CD8-positive, alpha-beta memory T cell (primary cell): ENCODE measurements at regions not wholly inside any gene's neighbourhood (a gene's known extent, or its start where the extent isn't known, plus 50 kb on each side); places are given as distances from the start of the nearest gene placed in this dataset.

ENCODE experiments used
- CTCF ChIA-PET: fragments of 350-600 bp; sonication (Branson Sonifier 250); formaldehyde crosslinking; loops from one replicate; lab custom pipeline; 2021; ENCODE audit warnings: antibody characterized with exemption; lab: Charles Lee
- POLR2A ChIA-PET: fragments of 350-600 bp; sonication (Branson Sonifier 250); formaldehyde crosslinking; loops from one replicate; lab custom pipeline; 2021; ENCODE audit warnings: antibody characterized with exemption; lab: Charles Lee
- DNase-seq, 5 donors: peaks; one replicate each; pipeline versions ENCODE4 v3.0.0 to v3.0.0-alpha.2; 2020 to 2022; ENCODE audit warnings: mixed read lengths in 1 of 5
- H3K27ac ChIP-seq: one replicate; pipeline ENCODE4 v1.7.0; 2013; ENCODE audit warnings: low read depth, mild to moderate bottlenecking, low read length, moderate library complexity
- H3K27me3 ChIP-seq: 2 replicates; pipeline ENCODE4 v1.7.0; 2013; ENCODE audit warnings: low read length, mild to moderate bottlenecking; ENCODE audit not compliant: insufficient read depth, poor library complexity, severe bottlenecking
- H3K36me3 ChIP-seq: 2 replicates; pipeline ENCODE4 v1.7.0; 2013; ENCODE audit warnings: mild to moderate bottlenecking, low read length, moderate library complexity; ENCODE audit not compliant: insufficient read depth
- H3K4me1 ChIP-seq: 2 replicates; pipeline ENCODE4 v1.7.0; 2013; ENCODE audit warnings: mild to moderate bottlenecking, low read length, moderate library complexity; ENCODE audit not compliant: insufficient read depth
- H3K4me3 ChIP-seq: 2 replicates; pipeline ENCODE4 v1.7.0; 2013; ENCODE audit warnings: mild to moderate bottlenecking, low read length
- H3K9me3 ChIP-seq: 2 replicates; pipeline ENCODE4 v1.7.0; 2013; ENCODE audit warnings: mild to moderate bottlenecking, low read length
- H3K27ac Mint-ChIP-seq, 8 donors: one replicate each; pipeline ENCODE4 v1.8.0; 2020 to 2021; ENCODE audit warnings: mixed read lengths in 8 of 8, mild to moderate bottlenecking in 6 of 8, inconsistent platforms in 3 of 8, moderate library complexity in 3 of 8
- H3K27me3 Mint-ChIP-seq, 2 donors: one replicate each; pipeline ENCODE4 v1.8.0; 2020 to 2021; ENCODE audit warnings: mixed read lengths in 2 of 2, mild to moderate bottlenecking in 1 of 2, moderate library complexity in 1 of 2
- H3K36me3 Mint-ChIP-seq, 3 donors: one replicate each; pipeline ENCODE4 v1.8.0; 2020 to 2021; ENCODE audit warnings: mixed read lengths in 3 of 3, inconsistent platforms in 1 of 3, mild to moderate bottlenecking in 1 of 3
- H3K4me1 Mint-ChIP-seq, 3 donors: one replicate each; pipeline ENCODE4 v1.8.0; 2020 to 2021; ENCODE audit warnings: mixed read lengths in 3 of 3, inconsistent platforms in 1 of 3, mild to moderate bottlenecking in 1 of 3
- H3K4me3 Mint-ChIP-seq, 7 donors: one replicate each; pipeline ENCODE4 v1.8.0; 2020 to 2021; ENCODE audit warnings: mixed read lengths in 7 of 7, mild to moderate bottlenecking in 6 of 7, moderate library complexity in 4 of 7, inconsistent platforms in 2 of 7
- H3K9me3 Mint-ChIP-seq, 5 donors: one replicate each; pipeline ENCODE4 v1.8.0; 2020 to 2022; ENCODE audit warnings: mixed read lengths in 5 of 5, mild to moderate bottlenecking in 3 of 5, moderate library complexity in 2 of 5, inconsistent platforms in 1 of 5

DNA sequence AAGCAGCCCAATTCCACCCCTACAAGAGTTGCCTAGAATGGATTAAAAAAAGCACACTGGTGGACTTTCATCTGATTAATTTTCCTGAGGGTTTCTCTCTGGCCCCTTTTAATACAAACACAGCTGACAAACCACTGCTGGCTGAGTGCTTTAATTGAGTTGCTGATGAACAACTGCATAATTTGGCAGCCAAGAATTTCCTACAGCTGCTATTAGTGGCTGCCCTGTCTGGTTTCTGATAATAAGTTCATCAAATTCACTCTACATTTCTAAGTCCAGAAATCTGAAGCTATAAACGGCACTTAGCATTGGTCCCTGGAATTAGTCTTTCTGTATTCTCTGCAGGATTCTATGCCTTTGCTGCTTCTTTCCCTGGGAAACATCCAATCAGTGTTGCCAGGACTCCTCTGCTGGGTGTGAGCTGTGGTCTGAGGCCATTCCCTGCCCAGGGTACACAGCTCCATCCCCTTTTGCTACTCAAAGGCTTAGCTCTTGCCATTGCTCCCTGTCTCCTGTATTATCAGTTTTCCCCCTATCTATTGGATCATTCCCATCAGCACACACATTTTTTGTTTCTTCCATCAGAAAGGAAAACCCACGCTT, 110.6 kb downstream of the LSM5 start:
- POLR2A ChIA-PET = no interaction called here
- Histone ChIP-seq H3K27me3 (no peaks in the 10 kb centered on the region), H3K9me3 (no peaks in the 10 kb centered on the region), H3K4me1 (no peaks in the 10 kb centered on the region), H3K4me3 (no peak overlapping the region), H3K36me3 (no peaks in the 10 kb centered on the region), H3K27ac (no peak overlapping the region)
- DNase-seq = no peak
- CTCF ChIA-PET = no interaction called here
- H3K36me3 Mint-ChIP-seq = no peaks in the 10 kb centered on the region
- H3K27ac Mint-ChIP-seq = no peak overlapping the region
- no peaks in the 10 kb centered on the region for H3K4me1 Mint-ChIP-seq
- no peak overlapping the region for H3K4me3 Mint-ChIP-seq
- peaks cover 0 to 2% (median 0%) of the 10 kb centered on the region in 5 donors for H3K9me3 Mint-ChIP-seq
- peaks cover 6 to 32% of the 10 kb centered on the region in 2 donors for H3K27me3 Mint-ChIP-seq

DNA sequence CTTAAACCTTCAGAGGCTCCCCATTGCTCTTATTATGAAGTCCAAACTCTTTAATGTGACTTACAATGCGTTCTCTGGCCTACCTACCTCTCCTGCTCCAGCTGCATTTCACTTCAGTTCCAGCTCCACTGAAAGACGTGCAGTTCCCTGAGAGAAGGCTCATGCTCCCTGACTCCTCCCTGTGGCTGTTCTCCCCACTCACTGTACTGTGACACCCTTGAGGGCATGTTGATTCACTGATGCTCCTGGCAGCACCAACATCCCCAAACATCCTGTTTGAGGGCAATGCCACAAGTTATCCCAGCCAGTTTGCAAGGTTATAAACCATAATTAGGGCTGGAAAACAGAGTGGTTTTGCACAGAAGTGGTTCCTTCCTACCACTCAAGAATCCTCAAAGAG, 111.2 kb downstream of the LSM5 start:
- Histone ChIP-seq H3K27ac (no peak overlapping the region), H3K9me3 (no peaks in the 10 kb centered on the region), H3K27me3 (no peaks in the 10 kb centered on the region), H3K36me3 (no peaks in the 10 kb centered on the region), H3K4me3 (no peak overlapping the region), H3K4me1 (no peaks in the 10 kb centered on the region)
- Mint-ChIP-seq H3K4me3 (no peak overlapping the region), H3K4me1 (no peaks in the 10 kb centered on the region), H3K27ac (no peak overlapping the region), H3K36me3 (no peaks in the 10 kb centered on the region), H3K9me3 (peaks cover 0 to 2% (median 0%) of the 10 kb centered on the region in 5 donors), H3K27me3 (peaks cover 6 to 28% of the 10 kb centered on the region in 2 donors)
- POLR2A ChIA-PET = no interaction called here
- DNase-seq = no peak
- CTCF ChIA-PET = no interaction called here

DNA sequence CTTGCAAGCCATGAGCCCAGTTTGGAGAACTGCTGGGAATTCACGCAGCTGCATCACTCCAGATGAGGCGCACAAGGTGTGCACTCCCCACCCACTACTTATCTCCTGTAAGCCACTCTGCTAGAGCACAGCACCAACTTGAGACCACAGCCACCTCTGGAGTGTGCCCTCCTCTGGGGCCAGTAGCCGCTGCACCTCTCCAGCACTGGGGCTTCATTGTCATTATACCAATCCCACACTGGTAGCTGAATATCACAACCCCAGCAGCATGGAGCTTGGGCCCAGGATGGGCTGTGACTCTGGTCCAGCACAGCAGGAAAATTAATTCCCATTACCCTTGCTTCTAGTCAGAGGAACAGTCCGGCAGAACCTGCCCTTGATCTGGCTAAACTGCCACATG, 125.6 kb downstream of the LSM5 start:
- no peak for DNase-seq
- Mint-ChIP-seq H3K4me3 (no peak overlapping the region), H3K27me3 (peaks cover 8 to 43% of the 10 kb centered on the region in 2 donors), H3K9me3 (peaks cover 8 to 12% (median 11%) of the 10 kb centered on the region in 5 donors), H3K4me1 (no peaks in the 10 kb centered on the region), H3K36me3 (no peaks in the 10 kb centered on the region), H3K27ac (no peak overlapping the region)
- no peaks in the 10 kb centered on the region for H3K36me3 ChIP-seq
- H3K27ac ChIP-seq = no peak overlapping the region
- H3K4me3 ChIP-seq = no peak overlapping the region
- ChIA-PET CTCF (no interaction called here), POLR2A (no interaction called here)
- H3K4me1 ChIP-seq = no peaks in the 10 kb centered on the region
- no peaks in the 10 kb centered on the region for H3K9me3 ChIP-seq
- no peaks in the 10 kb centered on the region for H3K27me3 ChIP-seq

DNA sequence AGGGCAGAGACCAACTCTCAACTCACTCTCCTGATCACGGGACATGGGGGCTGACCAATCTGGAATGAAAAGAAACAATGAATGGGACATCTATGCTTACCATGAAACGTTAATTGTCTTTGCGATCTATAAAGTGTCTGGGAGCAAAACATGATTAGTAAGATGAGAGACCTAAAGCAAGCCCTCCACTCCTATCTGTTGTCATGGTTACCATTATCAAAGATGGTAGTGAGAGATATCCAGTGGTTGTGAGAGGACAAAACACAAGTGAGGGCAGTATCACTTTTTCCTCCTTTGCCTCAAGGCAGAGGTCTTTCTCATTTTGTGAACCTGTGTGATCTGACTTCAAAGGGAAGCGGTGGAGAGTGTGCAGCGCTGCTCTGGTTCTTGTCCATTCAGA, 130.1 kb downstream of the LSM5 start:
- no peak for DNase-seq
- Mint-ChIP-seq H3K27me3 (peaks cover 5 to 44% of the 10 kb centered on the region in 2 donors), H3K4me1 (no peaks in the 10 kb centered on the region), H3K36me3 (no peaks in the 10 kb centered on the region), H3K27ac (no peak overlapping the region), H3K4me3 (no peak overlapping the region), H3K9me3 (peaks cover 0 to 5% (median 0%) of the 10 kb centered on the region in 5 donors)
- no peak overlapping the region for H3K4me3 ChIP-seq
- no peaks in the 10 kb centered on the region for H3K4me1 ChIP-seq
- ChIA-PET POLR2A (no interaction called here), CTCF (no interaction called here)
- H3K27me3 ChIP-seq = no peaks in the 10 kb centered on the region
- H3K36me3 ChIP-seq = no peaks in the 10 kb centered on the region
- no peaks in the 10 kb centered on the region for H3K9me3 ChIP-seq
- no peak overlapping the region for H3K27ac ChIP-seq

DNA sequence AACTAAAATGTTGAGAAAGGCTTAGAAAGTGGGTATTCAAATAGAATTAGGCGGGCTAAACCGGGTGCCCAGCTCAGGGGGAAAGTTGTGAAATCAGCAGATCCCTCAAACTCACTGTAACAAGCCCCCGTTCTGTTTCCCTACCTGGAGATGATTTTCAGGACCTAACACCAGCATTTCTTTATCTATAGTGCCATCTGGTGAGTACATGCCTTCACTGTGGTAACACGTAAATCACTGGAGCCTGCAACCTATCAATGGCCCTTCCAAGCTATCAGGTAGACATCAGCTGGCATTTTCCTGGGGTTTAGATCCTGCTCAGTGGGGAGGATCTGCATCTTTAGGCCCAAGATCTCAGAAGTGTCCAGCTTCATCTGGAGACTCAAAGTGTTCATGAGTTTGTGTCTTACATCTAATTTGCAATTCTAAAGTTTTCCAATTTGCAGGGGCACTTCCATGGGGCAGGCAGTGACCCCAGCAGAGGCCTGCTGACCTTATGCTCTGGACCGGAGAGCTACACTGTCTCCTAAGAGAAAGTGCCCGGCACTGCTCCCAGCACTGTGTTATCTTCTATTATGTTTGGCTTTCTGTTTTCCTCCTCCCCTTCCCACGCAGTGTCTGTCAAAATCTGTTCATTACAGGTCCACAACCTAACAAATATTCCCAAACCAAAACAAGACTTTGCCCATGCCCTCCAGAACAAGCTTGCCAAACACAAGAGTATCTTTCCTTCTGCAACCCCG, 132.5 kb downstream of the LSM5 start:
- Mint-ChIP-seq H3K36me3 (no peaks in the 10 kb centered on the region), H3K4me3 (no peak overlapping the region), H3K27me3 (peaks cover 3 to 37% of the 10 kb centered on the region in 2 donors), H3K9me3 (peaks cover 0 to 5% (median 0%) of the 10 kb centered on the region in 5 donors), H3K27ac (no peak overlapping the region), H3K4me1 (no peaks in the 10 kb centered on the region)
- Histone ChIP-seq H3K4me1 (no peaks in the 10 kb centered on the region), H3K4me3 (no peak overlapping the region), H3K27me3 (no peaks in the 10 kb centered on the region), H3K27ac (no peak overlapping the region), H3K36me3 (no peaks in the 10 kb centered on the region), H3K9me3 (no peaks in the 10 kb centered on the region)
- ChIA-PET CTCF (interaction anchor here (0.7 to 1.2 kb wide), 3 partner anchors 9 to 17 kb away, joined by 3 read pairs; no protein-coding TSS in a partner anchor), POLR2A (no interaction called here)
- DNase-seq = no peak

DNA sequence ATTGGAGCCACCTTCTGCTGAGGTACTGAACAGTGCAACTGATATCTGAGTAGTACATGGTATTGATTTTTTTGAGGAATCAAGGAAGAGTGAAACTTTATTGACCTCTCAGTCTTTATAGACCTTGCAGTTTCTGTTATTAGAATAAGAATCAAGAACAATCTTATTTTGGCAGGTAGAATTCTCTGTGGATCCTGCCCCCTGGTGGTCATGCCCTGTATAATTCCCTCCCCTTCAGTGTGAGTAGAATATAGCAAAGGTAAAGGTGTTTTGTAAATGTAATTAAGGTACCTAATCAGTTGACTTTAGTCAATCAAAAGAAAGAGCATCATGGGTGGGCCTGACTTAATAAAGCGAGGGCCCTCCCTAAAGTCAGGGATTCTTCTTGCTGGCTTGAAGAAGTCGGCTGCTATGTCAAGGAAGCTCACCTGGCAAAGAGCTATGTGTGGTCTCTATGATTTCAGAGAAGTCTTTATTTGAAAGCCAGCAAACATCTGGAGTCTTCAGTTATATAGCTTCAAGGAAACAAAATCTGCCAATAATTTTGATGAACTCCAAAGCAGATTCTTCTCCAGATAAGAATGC, 142.8 kb downstream of the LSM5 start:
- CTCF ChIA-PET = interaction anchor here (0.6 to 0.7 kb wide), 2 partner anchors 11 to 1364 kb away, joined by 3 read pairs; no protein-coding TSS in a partner anchor
- Mint-ChIP-seq H3K36me3 (no peaks in the 10 kb centered on the region), H3K4me3 (no peak overlapping the region), H3K4me1 (no peaks in the 10 kb centered on the region), H3K27ac (no peak overlapping the region), H3K27me3 (peaks cover 4 to 6% of the 10 kb centered on the region in 2 donors), H3K9me3 (peaks cover 0 to 2% (median 0%) of the 10 kb centered on the region in 5 donors)
- H3K9me3 ChIP-seq = no peaks in the 10 kb centered on the region
- H3K4me3 ChIP-seq = no peak overlapping the region
- H3K4me1 ChIP-seq = no peaks in the 10 kb centered on the region
- POLR2A ChIA-PET = no interaction called here
- H3K27ac ChIP-seq = no peak overlapping the region
- DNase-seq = no peak
- no peaks in the 10 kb centered on the region for H3K36me3 ChIP-seq
- H3K27me3 ChIP-seq = no peaks in the 10 kb centered on the region

DNA sequence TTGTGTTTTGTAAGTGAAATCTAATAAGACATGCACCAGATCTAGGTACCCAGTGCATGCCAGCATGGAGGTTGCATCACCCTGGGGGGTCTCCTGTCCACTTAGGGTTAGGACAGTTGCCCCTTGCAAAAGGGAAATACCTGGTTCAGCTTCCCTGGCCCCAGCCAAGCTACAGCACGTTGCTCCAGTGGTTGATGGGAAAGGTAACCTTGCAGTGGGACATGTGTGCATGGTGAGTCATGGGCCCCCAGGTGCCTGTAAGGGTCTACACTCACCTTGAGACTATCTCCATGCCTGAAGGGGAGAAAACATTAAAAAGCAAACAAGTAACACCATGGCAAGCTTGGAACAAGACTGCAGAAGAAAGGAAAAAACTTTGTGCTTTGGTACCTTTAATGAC, 143.9 kb downstream of the LSM5 start:
- no peak overlapping the region for H3K4me3 Mint-ChIP-seq
- no peaks in the 10 kb centered on the region for H3K36me3 Mint-ChIP-seq
- H3K27me3 Mint-ChIP-seq = peaks cover 4 to 6% of the 10 kb centered on the region in 2 donors
- no peak overlapping the region for H3K27ac ChIP-seq
- H3K4me1 Mint-ChIP-seq = no peaks in the 10 kb centered on the region
- no peak overlapping the region for H3K4me3 ChIP-seq
- H3K4me1 ChIP-seq = no peaks in the 10 kb centered on the region
- CTCF ChIA-PET = no interaction called here
- H3K27me3 ChIP-seq = no peaks in the 10 kb centered on the region
- no peaks in the 10 kb centered on the region for H3K36me3 ChIP-seq
- no peak for DNase-seq
- H3K9me3 ChIP-seq = no peaks in the 10 kb centered on the region
- POLR2A ChIA-PET = no interaction called here
- H3K9me3 Mint-ChIP-seq = peaks cover 0 to 2% (median 0%) of the 10 kb centered on the region in 5 donors
- H3K27ac Mint-ChIP-seq = no peak overlapping the region

DNA sequence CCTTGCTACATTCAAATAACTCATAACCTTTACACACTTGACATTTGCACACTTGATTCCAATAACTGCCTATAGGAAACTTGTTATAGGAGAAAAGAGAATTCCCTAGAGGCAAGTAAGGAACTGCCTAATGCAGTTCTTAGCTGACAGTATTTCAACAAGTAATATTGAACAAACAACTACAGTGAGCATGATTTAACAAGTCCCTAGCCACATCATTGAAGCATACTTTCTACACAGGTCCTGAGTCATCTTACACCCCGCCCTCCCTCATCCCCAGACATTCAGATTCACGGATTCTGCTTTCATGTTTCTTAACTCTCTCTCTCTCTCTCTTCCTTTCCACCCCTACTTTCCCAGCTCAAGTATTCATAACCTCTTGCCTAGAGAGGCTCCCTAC, 153.5 kb downstream of the LSM5 start:
- Histone ChIP-seq H3K27me3 (no peaks in the 10 kb centered on the region), H3K36me3 (no peaks in the 10 kb centered on the region), H3K4me3 (no peak overlapping the region), H3K4me1 (no peaks in the 10 kb centered on the region), H3K27ac (no peak overlapping the region), H3K9me3 (no peaks in the 10 kb centered on the region)
- POLR2A ChIA-PET = no interaction called here
- CTCF ChIA-PET = no interaction called here
- Mint-ChIP-seq H3K27ac (no peak overlapping the region), H3K9me3 (peaks cover 0 to 6% (median 3%) of the 10 kb centered on the region in 5 donors), H3K4me3 (no peak overlapping the region), H3K36me3 (no peaks in the 10 kb centered on the region), H3K4me1 (no peaks in the 10 kb centered on the region), H3K27me3 (peaks cover 0 to 4% of the 10 kb centered on the region in 2 donors)
- DNase-seq = no peak
